T-cell (primary cell): ENCODE measurements at regions not wholly inside any gene's neighbourhood (a gene's known extent, or its start where the extent isn't known, plus 50 kb on each side); places are given as distances from the start of the nearest gene placed in this dataset.
"Not testable (repeated sequence)": the region's sequence is repeated elsewhere in the genome, so short reads cannot be mapped to it uniquely, and the experiment has no call there.

Experiments
- ATAC-seq, 4 experiments: fragments of 200-7000 bp in 3 of 4; fragments of 150-1000 bp in 1 of 4; cut with Tn5 transposase; replicated peaks in 1 of 4; 1 replicate in 3 of 4; 2 replicates in 1 of 4; pipeline ENCODE4 v1.10.0; 2021; ENCODE audit warnings: moderate library complexity in 3 of 4, mild to moderate bottlenecking in 2 of 4, moderate number of reproducible peaks in 1 of 4
- CTCF ChIA-PET, 2 donors: fragments of 300-600 bp; sonication (Branson Sonifier 250); formaldehyde crosslinking; loops; one replicate each; lab custom pipeline; 2022; ENCODE audit warnings: antibody characterized with exemption in 2 of 2; lab: Charles Lee
- POLR2A ChIA-PET, 2 donors: fragments of 300-600 bp; sonication (Branson Sonifier 250); formaldehyde crosslinking; loops; one replicate each; lab custom pipeline; 2022; ENCODE audit warnings: antibody characterized with exemption in 2 of 2; lab: Charles Lee
- DNase-seq, 35 experiments: peaks; one replicate each; pipeline versions ENCODE4 v3.0.0 to v3.0.0-alpha.2; 2013 to 2023
- H3K27ac ChIP-seq: one replicate; pipeline ENCODE4 v1.5.1; 2013; ENCODE audit warnings: low read length
- H3K27me3 ChIP-seq, 2 experiments: replicated peaks in 1 of 2; 1 replicate in 1 of 2; 2 replicates in 1 of 2; pipeline versions ENCODE4 v1.6.1 to v1.7.0; 2013; ENCODE audit warnings: low read length in 1 of 2, mixed read lengths in 1 of 2; ENCODE audit not compliant: control insufficient read depth in 2 of 2, insufficient read depth in 2 of 2; ENCODE audit errors: extremely low read depth in 1 of 2
- H3K36me3 ChIP-seq, 2 donors: 1 replicate in 1 of 2; 2 replicates in 1 of 2; pipeline versions ENCODE4 v1.6.1 to v1.7.0; 2013; ENCODE audit warnings: low read length in 1 of 2; ENCODE audit not compliant: control insufficient read depth in 2 of 2, insufficient read depth in 1 of 2; ENCODE audit errors: extremely low read depth in 1 of 2
- H3K4me1 ChIP-seq, 2 experiments: 1 replicate in 1 of 2; 2 replicates in 1 of 2; pipeline versions ENCODE4 v1.6.1 to v1.7.0; 2013; ENCODE audit warnings: low read length in 2 of 2, mixed read lengths in 1 of 2; ENCODE audit not compliant: insufficient read depth in 2 of 2, control insufficient read depth in 1 of 2; ENCODE audit errors: extremely low read depth in 1 of 2
- H3K4me3 ChIP-seq, 2 donors: 1 replicate in 1 of 2; 2 replicates in 1 of 2; pipeline versions ENCODE4 v1.5.1 to v1.7.0; 2013; ENCODE audit warnings: mild to moderate bottlenecking in 2 of 2, low read length in 1 of 2, moderate library complexity in 1 of 2; ENCODE audit not compliant: control insufficient read depth in 1 of 2; ENCODE audit errors: extremely low read depth in 1 of 2
- H3K9me3 ChIP-seq: 2 replicates; pipeline ENCODE4 v1.7.0; 2013
- H3K27ac Mint-ChIP-seq, 2 donors: one replicate each; pipeline ENCODE4 v1.8.0; 2020 to 2021; ENCODE audit warnings: mild to moderate bottlenecking in 2 of 2, mixed read lengths in 2 of 2
- H3K27me3 Mint-ChIP-seq, 2 donors: one replicate each; pipeline ENCODE4 v1.8.0; 2021 to 2022; ENCODE audit warnings: mixed read lengths in 2 of 2
- H3K36me3 Mint-ChIP-seq: one replicate; pipeline ENCODE4 v1.8.0; 2021; ENCODE audit warnings: mixed read lengths
- H3K4me1 Mint-ChIP-seq, 3 donors: one replicate each; pipeline ENCODE4 v1.8.0; 2020 to 2022; ENCODE audit warnings: mixed read lengths in 3 of 3, mild to moderate bottlenecking in 1 of 3
- H3K4me3 Mint-ChIP-seq, 3 donors: one replicate each; pipeline ENCODE4 v1.8.0; 2020 to 2022; ENCODE audit warnings: mild to moderate bottlenecking in 3 of 3, mixed read lengths in 3 of 3, moderate library complexity in 3 of 3
- H3K9me3 Mint-ChIP-seq, 3 donors: one replicate each; pipeline ENCODE4 v1.8.0; 2020 to 2022; ENCODE audit warnings: mixed read lengths in 3 of 3
- WGBS: methylation state at CpG from one replicate; pipeline ENCODE4 v1.1.5; 2013; ENCODE audit warnings: missing lambda C conversion rate; ENCODE audit not compliant: insufficient coverage; 5-methylcytosine and 5-hydroxymethylcytosine counted together

GRCh38 chr6:67904735-67905134 is 730.3 kb upstream of the ADGRB3 start:
- H3K9me3 ChIP-seq, H3K4me1 ChIP-seq, H3K27ac Mint-ChIP-seq, H3K4me1 Mint-ChIP-seq, H3K36me3 ChIP-seq, DNase-seq, H3K27me3 ChIP-seq, CTCF ChIA-PET, POLR2A ChIA-PET, H3K36me3 Mint-ChIP-seq, H3K4me3 Mint-ChIP-seq, H3K4me3 ChIP-seq, H3K27me3 Mint-ChIP-seq, H3K27ac ChIP-seq, ATAC-seq: not testable (repeated sequence)
- H3K9me3 Mint-ChIP-seq = peaks cover 19 to 23% (median 19%) of the 10 kb centered on the region in 3 donors

- H3K27ac Mint-ChIP-seq = no peak overlapping the region
- Histone ChIP-seq H3K27ac (no peak overlapping the region), H3K27me3 (no peaks in the 10 kb centered on the region), H3K4me3 (no peak overlapping the region), H3K4me1 (no peaks in the 10 kb centered on the region), H3K36me3 (no peaks in the 10 kb centered on the region), H3K9me3 (no peaks in the 10 kb centered on the region)
- no CpG with 5 or more reads among the region's 1 CpG for WGBS
- peaks cover 12 to 27% (median 24%) of the 10 kb centered on the region in 3 donors for H3K9me3 Mint-ChIP-seq
- CTCF ChIA-PET = no interaction called here
- H3K4me3 Mint-ChIP-seq = no peak overlapping the region
- H3K36me3 Mint-ChIP-seq = no peaks in the 10 kb centered on the region
- H3K27me3 Mint-ChIP-seq = no peaks in the 10 kb centered on the region
- no peaks in the 10 kb centered on the region for H3K4me1 Mint-ChIP-seq
- POLR2A ChIA-PET = no interaction called here
- ATAC-seq = no peak
- DNase-seq = no peak
Measured at GRCh38 chr6:67898875-67899274, 736.2 kb upstream of the ADGRB3 start.

DNA sequence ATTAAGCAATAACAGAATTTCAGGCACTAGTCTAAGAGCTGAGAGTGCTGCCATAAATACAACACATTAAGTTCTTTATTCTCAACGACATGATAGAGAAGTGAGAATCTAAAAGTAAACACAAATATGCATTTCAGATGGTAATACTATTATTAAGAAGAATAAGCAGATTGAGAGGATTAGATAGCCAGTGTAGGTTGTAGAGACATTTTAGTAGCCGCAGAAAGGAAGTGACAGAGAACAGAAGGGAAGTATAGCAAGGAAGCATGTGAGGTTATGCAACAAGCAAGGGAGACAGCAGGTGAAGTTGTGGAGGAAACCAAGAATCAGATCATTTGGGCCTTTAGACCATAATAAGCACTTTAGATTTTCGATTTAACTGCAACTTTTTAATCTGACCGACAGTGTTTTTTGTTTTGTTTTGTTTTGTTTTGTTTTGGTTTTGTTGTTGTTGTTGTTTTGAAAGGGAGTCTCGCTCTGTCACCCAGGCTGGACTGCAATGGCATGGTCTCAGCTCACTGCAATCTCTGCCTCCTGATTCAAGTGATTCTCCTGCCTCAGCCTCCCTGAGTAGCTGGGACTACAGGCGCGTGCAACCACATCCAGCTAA is 737.0 kb upstream of the ADGRB3 start:
- no peak overlapping the region for H3K27ac Mint-ChIP-seq
- no peak for DNase-seq
- Histone ChIP-seq H3K4me1 (no peaks in the 10 kb centered on the region), H3K9me3 (no peaks in the 10 kb centered on the region), H3K4me3 (no peak overlapping the region), H3K27me3 (no peaks in the 10 kb centered on the region), H3K36me3 (no peaks in the 10 kb centered on the region), H3K27ac (no peak overlapping the region)
- H3K9me3 Mint-ChIP-seq = peaks cover 9 to 23% (median 23%) of the 10 kb centered on the region in 3 donors
- H3K36me3 Mint-ChIP-seq = no peaks in the 10 kb centered on the region
- H3K4me1 Mint-ChIP-seq = no peaks in the 10 kb centered on the region
- no peak overlapping the region for H3K4me3 Mint-ChIP-seq
- WGBS = 67% methylated on average over 1 of the region's 7 CpGs
- H3K27me3 Mint-ChIP-seq = no peaks in the 10 kb centered on the region
- no peak for ATAC-seq
- ChIA-PET CTCF (no interaction called here), POLR2A (no interaction called here)

- no peaks in the 10 kb centered on the region for H3K4me1 Mint-ChIP-seq
- no peaks in the 10 kb centered on the region for H3K27me3 Mint-ChIP-seq
- Histone ChIP-seq H3K4me3 (no peak overlapping the region), H3K27me3 (no peaks in the 10 kb centered on the region), H3K9me3 (no peaks in the 10 kb centered on the region), H3K27ac (no peak overlapping the region), H3K36me3 (no peaks in the 10 kb centered on the region), H3K4me1 (no peaks in the 10 kb centered on the region)
- H3K4me3 Mint-ChIP-seq = no peak overlapping the region
- H3K27ac Mint-ChIP-seq = no peak overlapping the region
- no peaks in the 10 kb centered on the region for H3K36me3 Mint-ChIP-seq
- no peak for ATAC-seq
- H3K9me3 Mint-ChIP-seq = peaks cover 8 to 17% (median 14%) of the 10 kb centered on the region in 3 donors
- CTCF ChIA-PET = no interaction called here
- POLR2A ChIA-PET = no interaction called here
- no CpG with 5 or more reads among the region's 1 CpG for whole genome bisulfite sequencing
- DNase-seq = no peak
Measured at GRCh38 chr6:67896476-67896875, 738.6 kb upstream of the ADGRB3 start.

GRCh38 chr6:67889682-67889995 is 745.4 kb upstream of the ADGRB3 start:
- H3K4me3 Mint-ChIP-seq = no peak overlapping the region
- no peak overlapping the region for H3K27ac ChIP-seq
- H3K4me1 Mint-ChIP-seq = no peaks in the 10 kb centered on the region
- ChIA-PET CTCF (no interaction called here), POLR2A (no interaction called here)
- H3K9me3 Mint-ChIP-seq = peaks cover 12 to 14% (median 13%) of the 10 kb centered on the region in 3 donors
- H3K4me3 ChIP-seq = no peak overlapping the region
- no peaks in the 10 kb centered on the region for H3K36me3 Mint-ChIP-seq
- H3K27ac Mint-ChIP-seq = no peak overlapping the region
- no peak for DNase-seq
- H3K36me3 ChIP-seq = no peaks in the 10 kb centered on the region
- ATAC-seq = no peak
- 55% methylated on average over 2 of the region's 2 CpGs for WGBS
- no peaks in the 10 kb centered on the region for H3K27me3 Mint-ChIP-seq
- no peaks in the 10 kb centered on the region for H3K4me1 ChIP-seq
- H3K27me3 ChIP-seq = no peaks in the 10 kb centered on the region
- H3K9me3 ChIP-seq = no peaks in the 10 kb centered on the region

DNA sequence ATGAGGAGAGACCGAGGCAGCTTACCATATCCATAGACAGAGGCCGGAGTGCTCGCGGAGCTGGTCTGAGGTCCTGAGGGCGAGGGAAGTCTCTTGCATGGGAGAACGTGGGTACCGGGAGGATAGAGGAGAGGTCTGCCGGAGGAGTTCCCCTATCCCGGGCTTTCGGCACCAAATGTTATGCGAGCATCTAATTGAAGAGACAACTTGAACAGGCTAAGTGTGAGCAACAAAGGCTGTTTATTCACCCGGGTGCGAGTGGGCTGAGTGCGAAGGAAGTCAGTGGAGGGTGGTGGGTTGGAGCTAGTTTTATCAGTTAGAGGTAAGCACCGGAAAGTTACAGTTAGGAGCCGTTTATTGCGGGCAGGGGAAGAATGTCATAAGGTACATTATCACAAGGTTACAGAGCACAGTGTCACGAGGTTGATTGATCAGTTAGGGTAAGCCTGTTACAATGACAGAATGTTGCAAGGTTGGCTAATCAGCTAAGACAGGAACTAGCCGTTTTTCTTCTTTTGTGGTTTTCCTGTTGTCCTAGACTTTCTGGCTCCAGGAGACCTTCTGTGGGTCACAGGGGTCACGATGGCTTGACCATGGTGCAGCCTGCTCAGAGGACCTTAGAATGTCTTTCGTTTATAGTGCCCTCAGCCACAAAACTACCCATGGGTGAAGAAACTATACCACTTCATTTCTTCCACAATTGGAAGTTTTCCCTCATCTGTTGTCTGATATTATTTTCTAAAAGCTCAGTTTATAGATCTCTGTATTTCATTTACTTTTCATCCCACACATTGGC is 746.0 kb upstream of the ADGRB3 start:
- ChIA-PET CTCF (no interaction called here), POLR2A (no interaction called here)
- no peak for DNase-seq
- H3K4me3 ChIP-seq = no peak overlapping the region
- H3K27me3 ChIP-seq = no peaks in the 10 kb centered on the region
- Mint-ChIP-seq H3K27me3 (no peaks in the 10 kb centered on the region), H3K4me3 (no peak overlapping the region), H3K9me3 (peaks cover 12 to 14% (median 13%) of the 10 kb centered on the region in 3 donors), H3K36me3 (no peaks in the 10 kb centered on the region), H3K4me1 (no peaks in the 10 kb centered on the region), H3K27ac (no peak overlapping the region)
- H3K36me3 ChIP-seq = no peaks in the 10 kb centered on the region
- H3K9me3 ChIP-seq = no peaks in the 10 kb centered on the region
- ATAC-seq = no peak
- no peak overlapping the region for H3K27ac ChIP-seq
- WGBS = 60% methylated on average over 20 of the region's 21 CpGs
- H3K4me1 ChIP-seq = no peaks in the 10 kb centered on the region
